HL-60 (cell line): ENCODE measurements at regions not wholly inside any gene's neighbourhood (a gene's known extent, or its start where the extent isn't known, plus 50 kb on each side); places are given as distances from the start of the nearest gene placed in this dataset.

Experiments used
- DNase-seq, 2 experiments: peaks; one replicate each; pipeline ENCODE4 v3.0.0-alpha.2; 2010 to 2020; ENCODE audit warnings: low read depth in 1 of 2, low spot score in 1 of 2
- H3K27ac ChIP-seq: fragments of 250-450 bp; sonication (Bioruptor Pico); replicated peaks from 2 replicates; pipeline ENCODE4 v1.5.1; 2020; ENCODE audit warnings: mild to moderate bottlenecking, moderate library complexity
- H3K27me3 ChIP-seq: fragments of 250-450 bp; sonication (Bioruptor Pico); 2 replicates; pipeline ENCODE4 v1.5.1; 2021; ENCODE audit warnings: mild to moderate bottlenecking, moderate library complexity; ENCODE audit not compliant: insufficient read depth, poor library complexity, severe bottlenecking
- H3K4me3 ChIP-seq: replicated peaks from 2 replicates; pipeline ENCODE4 v1.5.1; 2011; ENCODE audit warnings: mild to moderate bottlenecking, control low read depth, low read length; ENCODE audit not compliant: insufficient read depth
- GABPA ChIP-seq: IDR thresholded peaks from 2 replicates; pipeline ENCODE4 v1.6.1; 2012; ENCODE audit warnings: low read depth
- POLR2AphosphoS5 ChIP-seq: IDR thresholded peaks from 2 replicates; pipeline ENCODE4 v1.6.1; 2012; ENCODE audit warnings: low read depth
- SPI1 ChIP-seq: IDR thresholded peaks from 2 replicates; pipeline ENCODE4 v1.6.1; 2012; ENCODE audit warnings: low read depth, mild to moderate bottlenecking, borderline replicate concordance
- TF ChIP-seq, protein P1 (sequence below): IDR thresholded peaks from one replicate; pipeline ENCODE4 v1.5.1; 2011; ENCODE audit warnings: low read length, control low read depth, inconsistent platforms; ENCODE audit not compliant: insufficient read depth
- TF ChIP-seq, protein P2 (sequence below): IDR thresholded peaks from 2 replicates; pipeline ENCODE4 v1.6.1; 2012; ENCODE audit warnings: low read depth; ENCODE audit not compliant: insufficient replicate concordance

DNA sequence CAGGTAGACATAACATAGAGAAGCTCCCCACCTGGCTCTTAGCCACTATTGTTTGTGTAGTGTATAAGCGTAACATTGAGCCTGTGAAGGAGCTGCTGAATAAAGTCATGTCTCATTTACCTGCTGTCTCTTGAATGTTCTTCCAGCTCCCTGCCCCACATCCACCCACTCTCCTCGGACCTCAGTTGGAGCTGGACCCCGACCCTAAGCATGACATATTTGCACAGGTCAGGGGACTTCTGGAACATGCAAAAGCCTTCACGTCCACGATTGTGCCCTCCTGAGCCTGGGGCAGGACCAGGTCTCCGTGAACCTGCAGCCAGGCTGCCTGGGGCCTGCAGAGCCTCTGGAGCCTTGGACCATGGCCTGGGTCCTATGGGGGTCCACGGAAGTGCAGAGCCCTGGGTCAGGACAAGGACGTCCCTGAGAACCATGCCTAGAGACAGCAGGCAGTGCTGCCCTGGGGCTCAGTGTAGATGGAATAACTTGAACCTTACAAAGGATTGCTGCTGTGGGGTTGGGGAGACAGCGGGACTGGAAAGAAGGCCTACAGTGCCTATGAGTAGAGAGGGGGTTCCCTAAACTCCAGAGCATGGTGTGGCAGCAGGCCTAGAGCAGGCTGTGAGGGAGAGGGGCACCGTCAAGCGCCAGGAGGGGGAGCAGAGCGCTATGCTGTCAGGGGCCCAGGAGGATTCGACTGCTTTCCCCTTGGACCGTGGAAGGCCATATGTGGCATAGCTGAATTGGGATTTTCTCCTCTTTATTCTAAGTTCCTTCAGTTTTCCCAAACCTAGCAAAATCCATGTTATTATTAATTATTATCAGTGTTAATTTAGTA lies 99.9 kb upstream of the ZNF236 start:
- H3K4me3 ChIP-seq = no peak overlapping the region
- no peak overlapping the region for H3K27ac ChIP-seq
- no peak for DNase-seq
- TF ChIP-seq, protein P1, sequence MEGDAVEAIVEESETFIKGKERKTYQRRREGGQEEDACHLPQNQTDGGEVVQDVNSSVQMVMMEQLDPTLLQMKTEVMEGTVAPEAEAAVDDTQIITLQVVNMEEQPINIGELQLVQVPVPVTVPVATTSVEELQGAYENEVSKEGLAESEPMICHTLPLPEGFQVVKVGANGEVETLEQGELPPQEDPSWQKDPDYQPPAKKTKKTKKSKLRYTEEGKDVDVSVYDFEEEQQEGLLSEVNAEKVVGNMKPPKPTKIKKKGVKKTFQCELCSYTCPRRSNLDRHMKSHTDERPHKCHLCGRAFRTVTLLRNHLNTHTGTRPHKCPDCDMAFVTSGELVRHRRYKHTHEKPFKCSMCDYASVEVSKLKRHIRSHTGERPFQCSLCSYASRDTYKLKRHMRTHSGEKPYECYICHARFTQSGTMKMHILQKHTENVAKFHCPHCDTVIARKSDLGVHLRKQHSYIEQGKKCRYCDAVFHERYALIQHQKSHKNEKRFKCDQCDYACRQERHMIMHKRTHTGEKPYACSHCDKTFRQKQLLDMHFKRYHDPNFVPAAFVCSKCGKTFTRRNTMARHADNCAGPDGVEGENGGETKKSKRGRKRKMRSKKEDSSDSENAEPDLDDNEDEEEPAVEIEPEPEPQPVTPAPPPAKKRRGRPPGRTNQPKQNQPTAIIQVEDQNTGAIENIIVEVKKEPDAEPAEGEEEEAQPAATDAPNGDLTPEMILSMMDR = no peak
- TF ChIP-seq, protein P2, sequence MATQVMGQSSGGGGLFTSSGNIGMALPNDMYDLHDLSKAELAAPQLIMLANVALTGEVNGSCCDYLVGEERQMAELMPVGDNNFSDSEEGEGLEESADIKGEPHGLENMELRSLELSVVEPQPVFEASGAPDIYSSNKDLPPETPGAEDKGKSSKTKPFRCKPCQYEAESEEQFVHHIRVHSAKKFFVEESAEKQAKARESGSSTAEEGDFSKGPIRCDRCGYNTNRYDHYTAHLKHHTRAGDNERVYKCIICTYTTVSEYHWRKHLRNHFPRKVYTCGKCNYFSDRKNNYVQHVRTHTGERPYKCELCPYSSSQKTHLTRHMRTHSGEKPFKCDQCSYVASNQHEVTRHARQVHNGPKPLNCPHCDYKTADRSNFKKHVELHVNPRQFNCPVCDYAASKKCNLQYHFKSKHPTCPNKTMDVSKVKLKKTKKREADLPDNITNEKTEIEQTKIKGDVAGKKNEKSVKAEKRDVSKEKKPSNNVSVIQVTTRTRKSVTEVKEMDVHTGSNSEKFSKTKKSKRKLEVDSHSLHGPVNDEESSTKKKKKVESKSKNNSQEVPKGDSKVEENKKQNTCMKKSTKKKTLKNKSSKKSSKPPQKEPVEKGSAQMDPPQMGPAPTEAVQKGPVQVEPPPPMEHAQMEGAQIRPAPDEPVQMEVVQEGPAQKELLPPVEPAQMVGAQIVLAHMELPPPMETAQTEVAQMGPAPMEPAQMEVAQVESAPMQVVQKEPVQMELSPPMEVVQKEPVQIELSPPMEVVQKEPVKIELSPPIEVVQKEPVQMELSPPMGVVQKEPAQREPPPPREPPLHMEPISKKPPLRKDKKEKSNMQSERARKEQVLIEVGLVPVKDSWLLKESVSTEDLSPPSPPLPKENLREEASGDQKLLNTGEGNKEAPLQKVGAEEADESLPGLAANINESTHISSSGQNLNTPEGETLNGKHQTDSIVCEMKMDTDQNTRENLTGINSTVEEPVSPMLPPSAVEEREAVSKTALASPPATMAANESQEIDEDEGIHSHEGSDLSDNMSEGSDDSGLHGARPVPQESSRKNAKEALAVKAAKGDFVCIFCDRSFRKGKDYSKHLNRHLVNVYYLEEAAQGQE = no peak
- TF ChIP-seq POLR2AphosphoS5 = no peak
- no peak for TF ChIP-seq SPI1
- no peak for TF ChIP-seq GABPA
- no peaks in the 10 kb centered on the region for H3K27me3 ChIP-seq

DNA sequence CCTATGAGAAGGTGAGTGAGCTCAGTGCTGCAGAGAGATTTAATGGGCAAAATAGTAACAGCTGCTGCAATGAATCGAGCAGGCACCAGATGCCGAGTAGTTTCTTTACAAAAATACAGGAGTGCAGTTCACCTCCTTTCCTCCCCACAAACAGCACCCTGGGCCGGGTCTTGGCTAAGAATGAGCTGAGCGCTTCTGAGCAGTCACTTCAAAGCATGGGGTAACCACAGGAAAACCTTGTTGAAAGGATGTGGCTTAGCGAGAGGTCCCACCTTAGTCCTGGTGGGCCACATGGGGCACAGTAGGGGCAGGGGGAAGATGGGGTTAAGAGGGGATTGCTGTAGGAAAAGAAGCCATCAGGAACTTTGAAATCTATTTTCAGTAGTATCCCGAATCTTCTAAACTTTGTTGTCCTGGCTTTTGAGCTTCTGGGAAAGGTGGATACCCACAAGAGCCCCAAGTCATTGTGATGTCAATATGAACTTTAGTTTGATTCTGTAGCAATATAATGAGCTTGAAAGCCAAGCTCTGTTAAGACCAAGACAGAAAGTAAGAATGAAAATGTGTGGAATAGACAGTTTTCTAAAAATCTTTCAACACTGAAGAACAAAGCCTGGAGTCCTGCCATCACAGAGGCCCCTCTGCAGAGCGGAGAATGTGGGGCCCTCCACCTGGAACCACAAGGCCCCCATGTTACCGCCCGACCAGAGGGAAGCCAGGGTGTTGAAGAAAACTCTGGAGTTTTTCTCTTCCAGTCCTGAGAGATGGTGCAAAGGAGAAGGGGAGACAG lies 101.0 kb upstream of the ZNF236 start:
- no peak overlapping the region for H3K27ac ChIP-seq
- DNase-seq = no peak
- TF ChIP-seq, protein P1 = no peak
- TF ChIP-seq POLR2AphosphoS5 (no peak), SPI1 (no peak), GABPA (no peak)
- TF ChIP-seq, protein P2 = no peak
- no peaks in the 10 kb centered on the region for H3K27me3 ChIP-seq
- no peak overlapping the region for H3K4me3 ChIP-seq

DNA sequence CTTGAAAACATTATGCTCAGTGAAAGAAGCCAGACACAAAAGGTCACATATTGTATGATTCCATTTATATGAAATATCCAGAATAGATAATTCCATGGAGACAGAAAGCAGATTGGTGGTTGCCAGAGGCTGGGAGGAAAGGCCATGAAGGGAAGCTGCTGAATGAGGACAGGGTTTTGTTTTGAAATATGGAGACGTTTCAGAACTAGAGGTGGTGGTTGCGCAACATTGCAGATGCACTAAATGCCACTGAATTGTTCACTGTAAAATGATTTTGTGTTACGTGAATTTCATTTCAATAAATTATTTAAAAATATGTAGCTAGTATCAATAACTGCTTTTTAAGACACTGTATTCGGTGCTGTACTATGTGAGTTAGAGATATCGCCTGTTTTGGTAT lies 101.7 kb upstream of the ZNF236 start:
- DNase-seq = peak; percentile 37 to 61
- Histone ChIP-seq H3K27me3 (no peaks in the 10 kb centered on the region), H3K4me3 (no peak overlapping the region), H3K27ac (no peak overlapping the region)
- TF ChIP-seq, protein P1 = no peak
- TF ChIP-seq POLR2AphosphoS5 = no peak
